Keratinocyte (primary cell): ENCODE measurements at regions not wholly inside any gene's neighbourhood (a gene's known extent, or its start where the extent isn't known, plus 50 kb on each side); places are given as distances from the start of the nearest gene placed in this dataset.

Experiments used
- DNase-seq: peaks from one replicate; pipeline ENCODE4 v3.0.0-alpha.2; 2011; ENCODE audit warnings: low read depth, missing footprints, low spot score
- FAIRE-seq: peaks from 2 replicates; lab custom pipeline; 2011; peaks lifted over from hg19 to GRCh38; lab: Jason Lieb, UNC
- H2AFZ ChIP-seq: 2 replicates; pipeline ENCODE4 v1.6.0; 2012; ENCODE audit warnings: low read length, control low read depth, inconsistent platforms; ENCODE audit not compliant: control insufficient read depth
- H3K27ac ChIP-seq: 2 replicates; pipeline ENCODE4 v1.5.1; 2011; ENCODE audit warnings: low read length; ENCODE audit not compliant: control insufficient read depth, insufficient read depth
- H3K27me3 ChIP-seq: 3 replicates; pipeline ENCODE4 v1.6.0; 2011; ENCODE audit warnings: low read length; ENCODE audit not compliant: control insufficient read depth, insufficient read depth; ENCODE audit errors: extremely low read depth
- H3K36me3 ChIP-seq, 2 experiments: 2 replicates in 1 of 2; 3 replicates in 1 of 2; pipeline ENCODE4 v1.5.1; 2011; ENCODE audit warnings: low read length in 2 of 2, mild to moderate bottlenecking in 1 of 2; ENCODE audit not compliant: control insufficient read depth in 2 of 2, insufficient read depth in 2 of 2; ENCODE audit errors: extremely low read depth in 1 of 2
- H3K4me1 ChIP-seq: 3 replicates; pipeline ENCODE4 v1.5.1; 2011; ENCODE audit warnings: low read length; ENCODE audit not compliant: control insufficient read depth, insufficient read depth; ENCODE audit errors: extremely low read depth
- H3K4me2 ChIP-seq: 3 replicates; pipeline ENCODE4 v1.6.0; 2011; ENCODE audit warnings: low read depth, low read length; ENCODE audit not compliant: control insufficient read depth, insufficient read depth; ENCODE audit errors: extremely low read depth
- H3K4me3 ChIP-seq, 3 experiments: fragments of 200-600 bp in 1 of 3; sonication (generic) in 1 of 3; 2 replicates in 2 of 3; 3 replicates in 1 of 3; pipeline ENCODE4 v1.5.1; 2011 to 2016; ENCODE audit warnings: low read length in 3 of 3, mild to moderate bottlenecking in 3 of 3, control low read depth in 2 of 3, inconsistent platforms in 1 of 3, low read depth in 1 of 3, mixed read lengths in 1 of 3, mixed run types in 1 of 3, moderate library complexity in 1 of 3; ENCODE audit not compliant: control insufficient read depth in 2 of 3, insufficient read depth in 2 of 3; ENCODE audit errors: extremely low read depth in 1 of 3
- H3K79me2 ChIP-seq: 2 replicates; pipeline ENCODE4 v1.6.0; 2012; ENCODE audit warnings: low read length; ENCODE audit not compliant: control insufficient read depth, insufficient read depth
- H3K9ac ChIP-seq: 3 replicates; pipeline ENCODE4 v1.6.0; 2011; ENCODE audit warnings: low read length; ENCODE audit not compliant: control insufficient read depth, insufficient read depth; ENCODE audit errors: extremely low read depth
- H3K9me1 ChIP-seq: 3 replicates; pipeline ENCODE4 v1.6.0; 2011; ENCODE audit warnings: low read length; ENCODE audit not compliant: control insufficient read depth, insufficient read depth; ENCODE audit errors: extremely low read depth
- H3K9me3 ChIP-seq: 2 replicates; pipeline ENCODE4 v1.5.1; 2012; ENCODE audit warnings: low read depth, low read length; ENCODE audit not compliant: control insufficient read depth
- H4K20me1 ChIP-seq: 3 replicates; pipeline ENCODE4 v1.6.0; 2011; ENCODE audit warnings: low read length; ENCODE audit not compliant: control insufficient read depth, insufficient read depth; ENCODE audit errors: extremely low read depth
- CTCF ChIP-seq, 3 experiments: IDR thresholded peaks in 1 of 3; conservative IDR thresholded peaks in 1 of 3; optimal IDR thresholded peaks in 1 of 3; 2 replicates in 2 of 3; 3 replicates in 1 of 3; pipeline versions ENCODE3 to v1.5.1; 2011; ENCODE audit warnings: low read length in 3 of 3, mild to moderate bottlenecking in 3 of 3, moderate library complexity in 2 of 3, control low read depth in 1 of 3, inconsistent platforms in 1 of 3; ENCODE audit not compliant: insufficient read depth in 2 of 3; ENCODE audit errors: extremely low read depth in 1 of 3
- EZH2 ChIP-seq: IDR thresholded peaks from one replicate; pipeline ENCODE4 v1.6.1; 2012; ENCODE audit warnings: inconsistent platforms, mild to moderate bottlenecking, low read length, moderate library complexity
- dilution Hi-C: fragments of 300-500 bp; cut with MboI; formaldehyde crosslinking; loops from one replicate; pipeline ENCODE4 v1.7.0; 2020; ENCODE audit warnings: low sequenced_read_pairs; ENCODE audit not compliant: extremely low pct_ligation_motif_present

- Histone ChIP-seq H3K36me3 (no peaks in the 10 kb centered on the region), H4K20me1 (no peaks in the 10 kb centered on the region), H2AFZ (no peak overlapping the region), H3K4me2 (no peak overlapping the region), H3K9me3 (no peaks in the 10 kb centered on the region), H3K9me1 (no peaks in the 10 kb centered on the region), H3K4me1 (peaks cover 54% of the 10 kb centered on the region), H3K9ac (no peak overlapping the region), H3K27ac (no peak overlapping the region), H3K27me3 (no peaks in the 10 kb centered on the region), H3K79me2 (no peaks in the 10 kb centered on the region), H3K4me3 (no peak overlapping the region)
- FAIRE-seq: no peak
- TF ChIP-seq CTCF (optimal IDR thresholded peaks at IDR 0.05 in 1 of 3, IDR thresholded peaks at IDR 0.05 in 1 of 3, conservative IDR thresholded peaks at IDR 0.05 in 1 of 3; ENCODE audit: extremely low read depth in 1 of 3, insufficient read depth in 2 of 3, low read length in 3 of 3): no peak
- no peak for TF ChIP-seq EZH2
- DNase-seq: no peak
- dilution Hi-C loops: no loop called here
Measured at GRCh38 chr6:44040786-44041185, 86.5 kb downstream of the MRPL14 start.

DNA sequence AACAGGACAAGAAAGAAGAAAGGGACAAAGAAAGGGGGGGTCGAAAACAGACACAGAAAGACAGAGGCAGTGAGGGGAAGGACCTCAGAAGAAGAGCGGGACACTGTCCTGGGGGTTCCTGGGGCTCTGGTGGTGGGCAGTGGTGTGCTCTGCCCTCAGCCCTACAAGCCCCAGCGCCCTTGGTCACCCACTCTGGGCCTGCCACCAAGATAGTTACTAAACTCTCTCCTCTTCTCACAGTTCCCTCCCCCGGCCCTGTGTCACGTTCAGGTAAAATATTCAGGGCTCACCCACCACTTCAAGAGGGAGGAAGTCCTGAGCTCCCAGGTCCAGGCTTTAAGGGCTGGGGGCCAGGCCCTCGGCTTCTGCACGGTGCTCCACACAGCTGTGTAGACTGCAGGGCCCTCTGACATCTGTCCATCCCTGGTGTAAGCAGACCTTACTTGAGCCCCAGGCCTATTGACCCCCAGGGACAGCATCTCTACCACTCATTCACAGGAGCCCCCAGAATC lies 87.4 kb downstream of the MRPL14 start:
- no peaks in the 10 kb centered on the region for H3K9me1 ChIP-seq
- H3K27ac ChIP-seq: no peak overlapping the region
- DNase-seq (no peak), FAIRE-seq (no peak)
- TF ChIP-seq CTCF (optimal IDR thresholded peaks at IDR 0.05 in 1 of 3, IDR thresholded peaks at IDR 0.05 in 1 of 3, conservative IDR thresholded peaks at IDR 0.05 in 1 of 3; ENCODE audit: extremely low read depth in 1 of 3, insufficient read depth in 2 of 3, low read length in 3 of 3) (no peak), EZH2 (no peak)
- H3K79me2 ChIP-seq: no peaks in the 10 kb centered on the region
- no peaks in the 10 kb centered on the region for H3K36me3 ChIP-seq
- H3K4me3 ChIP-seq: no peak overlapping the region
- H2AFZ ChIP-seq: no peak overlapping the region
- dilution Hi-C loops: no loop called here
- H3K9ac ChIP-seq: no peak overlapping the region
- no peaks in the 10 kb centered on the region for H3K9me3 ChIP-seq
- no peaks in the 10 kb centered on the region for H4K20me1 ChIP-seq
- H3K4me2 ChIP-seq: no peak overlapping the region
- H3K27me3 ChIP-seq: no peaks in the 10 kb centered on the region
- H3K4me1 ChIP-seq: peaks cover 63% of the 10 kb centered on the region
